ENCODE measurements at regions not wholly inside any gene's neighbourhood (a gene's known extent, or its start where the extent isn't known, plus 50 kb on each side); places are given as distances from the start of the nearest gene placed in this dataset.

- TF ChIP-seq POLR2A (IDR thresholded peaks at IDR 0.05) (no peak), EP300 (IDR thresholded peaks at IDR 0.05) (no peak), POLR2AphosphoS5 (IDR thresholded peaks at IDR 0.05) (no peak)
- TF ChIP-seq, protein P1, sequence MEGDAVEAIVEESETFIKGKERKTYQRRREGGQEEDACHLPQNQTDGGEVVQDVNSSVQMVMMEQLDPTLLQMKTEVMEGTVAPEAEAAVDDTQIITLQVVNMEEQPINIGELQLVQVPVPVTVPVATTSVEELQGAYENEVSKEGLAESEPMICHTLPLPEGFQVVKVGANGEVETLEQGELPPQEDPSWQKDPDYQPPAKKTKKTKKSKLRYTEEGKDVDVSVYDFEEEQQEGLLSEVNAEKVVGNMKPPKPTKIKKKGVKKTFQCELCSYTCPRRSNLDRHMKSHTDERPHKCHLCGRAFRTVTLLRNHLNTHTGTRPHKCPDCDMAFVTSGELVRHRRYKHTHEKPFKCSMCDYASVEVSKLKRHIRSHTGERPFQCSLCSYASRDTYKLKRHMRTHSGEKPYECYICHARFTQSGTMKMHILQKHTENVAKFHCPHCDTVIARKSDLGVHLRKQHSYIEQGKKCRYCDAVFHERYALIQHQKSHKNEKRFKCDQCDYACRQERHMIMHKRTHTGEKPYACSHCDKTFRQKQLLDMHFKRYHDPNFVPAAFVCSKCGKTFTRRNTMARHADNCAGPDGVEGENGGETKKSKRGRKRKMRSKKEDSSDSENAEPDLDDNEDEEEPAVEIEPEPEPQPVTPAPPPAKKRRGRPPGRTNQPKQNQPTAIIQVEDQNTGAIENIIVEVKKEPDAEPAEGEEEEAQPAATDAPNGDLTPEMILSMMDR (IDR thresholded peaks at IDR 0.05), result no peak
These were observed 393.8 kb upstream of the MEF2C start for GRCh38 chr5:89276566-89277305.
